Tibial nerve (tissue), 4 donors: ENCODE measurements at regions not wholly inside any gene's neighbourhood (a gene's known extent, or its start where the extent isn't known, plus 50 kb on each side); places are given as distances from the start of the nearest gene placed in this dataset.
"Not testable (repeated sequence)": the region's sequence is repeated elsewhere in the genome, so short reads cannot be mapped to it uniquely, and the experiment has no call there.

Source experiments
- EP300 ChIP-seq, 2 donors: sonication (generic); formaldehyde crosslinking; IDR thresholded peaks; one replicate each; pipeline ENCODE4 v1.6.1; 2017; ENCODE audit warnings: antibody characterized with exemption in 2 of 2, mild to moderate bottlenecking in 1 of 2
- POLR2A ChIP-seq, 2 donors: fragments of 450-650 bp; IDR thresholded peaks; one replicate each; pipeline ENCODE4 v1.6.1; 2017; ENCODE audit warnings: antibody characterized with exemption in 2 of 2, mild to moderate bottlenecking in 2 of 2, moderate library complexity in 2 of 2
- TF ChIP-seq, protein P1 (sequence below), 5 experiments: fragments of 200-600 bp in 3 of 5; fragments of 450-650 bp in 2 of 5; sonication (generic) in 3 of 5; IDR thresholded peaks; one replicate each; pipeline ENCODE4 v1.5.1; 2016 to 2019; ENCODE audit warnings: antibody characterized with exemption in 5 of 5, mild to moderate bottlenecking in 3 of 5, moderate library complexity in 2 of 5

DNA sequence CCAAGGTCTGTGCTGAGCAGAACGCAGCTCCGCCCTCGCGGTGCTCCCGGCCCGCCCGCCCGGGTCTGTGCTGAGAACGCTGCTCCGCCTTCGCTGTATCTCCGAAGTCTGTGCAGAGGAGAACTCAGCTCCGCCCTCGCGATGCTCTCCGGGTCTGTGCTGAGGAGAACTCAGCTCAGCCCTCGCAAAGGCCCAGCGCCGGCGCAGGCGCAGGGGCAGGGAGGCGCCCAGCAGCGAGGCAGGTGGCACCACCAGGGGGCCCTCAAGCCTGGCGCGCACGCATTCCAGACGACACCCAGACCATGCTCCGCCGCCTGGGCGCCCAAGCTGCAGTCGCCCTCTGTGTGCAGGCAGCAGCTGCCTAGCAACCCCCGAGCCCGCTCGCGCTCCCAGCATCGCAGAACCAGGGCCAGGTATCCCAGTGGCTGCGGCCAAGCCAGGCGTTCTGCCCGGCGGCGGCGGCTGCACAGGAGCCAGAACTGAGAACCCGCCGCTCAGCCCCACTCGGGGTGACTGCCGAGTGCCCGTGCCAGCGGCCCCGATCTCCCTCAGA lies 672.1 kb upstream of the DEFB115 start:
- TF ChIP-seq, protein P1, sequence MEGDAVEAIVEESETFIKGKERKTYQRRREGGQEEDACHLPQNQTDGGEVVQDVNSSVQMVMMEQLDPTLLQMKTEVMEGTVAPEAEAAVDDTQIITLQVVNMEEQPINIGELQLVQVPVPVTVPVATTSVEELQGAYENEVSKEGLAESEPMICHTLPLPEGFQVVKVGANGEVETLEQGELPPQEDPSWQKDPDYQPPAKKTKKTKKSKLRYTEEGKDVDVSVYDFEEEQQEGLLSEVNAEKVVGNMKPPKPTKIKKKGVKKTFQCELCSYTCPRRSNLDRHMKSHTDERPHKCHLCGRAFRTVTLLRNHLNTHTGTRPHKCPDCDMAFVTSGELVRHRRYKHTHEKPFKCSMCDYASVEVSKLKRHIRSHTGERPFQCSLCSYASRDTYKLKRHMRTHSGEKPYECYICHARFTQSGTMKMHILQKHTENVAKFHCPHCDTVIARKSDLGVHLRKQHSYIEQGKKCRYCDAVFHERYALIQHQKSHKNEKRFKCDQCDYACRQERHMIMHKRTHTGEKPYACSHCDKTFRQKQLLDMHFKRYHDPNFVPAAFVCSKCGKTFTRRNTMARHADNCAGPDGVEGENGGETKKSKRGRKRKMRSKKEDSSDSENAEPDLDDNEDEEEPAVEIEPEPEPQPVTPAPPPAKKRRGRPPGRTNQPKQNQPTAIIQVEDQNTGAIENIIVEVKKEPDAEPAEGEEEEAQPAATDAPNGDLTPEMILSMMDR (IDR thresholded peaks at IDR 0.05) = peak in 3 of 5 experiments; percentile 39 to 68 (median 40)
- peak in 1 of 2 donors; percentile 54 for TF ChIP-seq EP300 (IDR thresholded peaks at IDR 0.05)
- TF ChIP-seq POLR2A (IDR thresholded peaks at IDR 0.05) = not testable (repeated sequence)
